ENCODE measurements at regions not wholly inside any gene's neighbourhood (a gene's known extent, or its start where the extent isn't known, plus 50 kb on each side); places are given as distances from the start of the nearest gene placed in this dataset.

DNA sequence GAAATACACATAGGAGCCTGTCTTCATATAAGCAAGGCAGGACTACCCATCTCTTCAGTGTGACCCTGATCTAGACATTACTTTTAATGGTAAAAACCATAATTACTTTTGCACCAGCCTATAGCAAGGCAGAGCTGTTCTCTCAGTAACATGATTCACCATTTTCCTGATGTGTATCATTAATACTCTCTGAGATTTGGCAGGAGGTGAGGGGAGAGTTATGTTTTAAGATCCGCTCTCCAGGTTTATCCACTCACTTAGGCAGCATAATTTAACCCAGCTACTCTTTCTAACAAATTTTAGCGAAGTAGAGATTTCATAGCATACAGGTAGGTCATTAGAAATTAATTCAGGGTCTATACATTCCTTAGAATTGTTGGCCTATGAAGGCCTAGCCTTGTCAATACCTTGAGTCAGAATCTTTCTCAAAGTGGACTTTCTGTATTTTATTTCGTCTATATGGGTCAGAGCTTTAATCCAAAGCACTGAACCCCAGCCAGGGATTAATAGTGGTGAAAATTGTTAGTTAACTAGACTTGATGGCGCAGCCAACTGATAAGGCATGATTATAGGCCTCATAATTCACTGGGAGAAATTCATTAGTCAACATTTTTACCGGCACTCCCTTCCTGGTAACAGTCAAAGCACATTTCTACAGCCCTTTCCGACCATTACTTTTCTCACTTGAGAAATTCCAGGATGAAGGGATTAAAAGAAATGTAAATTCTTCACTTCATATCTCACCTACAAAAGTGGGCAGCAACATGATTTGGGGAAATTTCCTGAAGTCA, 955.1 kb downstream of the DIAPH3 start:
- H3K4me1 ChIP-seq (ENCODE audit: insufficient read depth, insufficient read length), result no peaks in the 10 kb centered on the region
- DNase-seq (ENCODE audit: low read depth, low spot score), result no peak
- H3K27me3 ChIP-seq (ENCODE audit: insufficient read depth, insufficient read length), result no peaks in the 10 kb centered on the region
- TF ChIP-seq ZNF274 (IDR thresholded peaks at IDR 0.05; ENCODE audit: low read depth, low read length) (no peak), YY1 (IDR thresholded peaks at IDR 0.05; ENCODE audit: insufficient read depth, insufficient read length) (no peak), SUZ12 (IDR thresholded peaks at IDR 0.05; ENCODE audit: extremely low read depth, insufficient read depth, insufficient read length) (no peak)
- no peak overlapping the region for H3K4me3 ChIP-seq (ENCODE audit: insufficient read length, low read depth)
- no peaks in the 10 kb centered on the region for H3K36me3 ChIP-seq (ENCODE audit: insufficient read depth, insufficient read length, low read length)
- H3K9ac ChIP-seq (ENCODE audit: insufficient read length, low read depth), result no peak overlapping the region
- no peaks in the 10 kb centered on the region for H3K9me3 ChIP-seq (ENCODE audit: insufficient read depth, low read length)

DNA sequence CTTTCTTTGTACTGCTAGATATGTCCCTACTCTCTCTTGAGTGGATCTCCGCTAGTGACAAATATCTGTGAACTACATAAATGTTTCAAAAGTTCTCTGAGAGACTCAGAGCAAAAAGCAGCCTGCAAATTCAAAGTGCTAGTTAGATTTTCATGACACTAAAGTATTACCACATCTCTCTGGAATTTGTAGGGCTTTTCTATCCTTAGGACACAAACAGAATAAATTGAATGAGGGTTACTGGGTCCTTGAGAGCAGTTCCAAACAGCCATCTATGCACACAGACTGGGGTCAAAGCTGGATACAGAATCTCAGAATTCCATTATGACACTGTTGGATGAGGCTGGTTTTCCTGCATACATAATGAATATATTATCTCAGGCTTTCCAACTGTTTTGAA, 953.2 kb downstream of the DIAPH3 start:
- Histone ChIP-seq H3K36me3 (ENCODE audit: insufficient read depth, insufficient read length, low read length) (no peaks in the 10 kb centered on the region), H3K4me1 (ENCODE audit: insufficient read depth, insufficient read length) (no peaks in the 10 kb centered on the region), H3K27me3 (ENCODE audit: insufficient read depth, insufficient read length) (no peaks in the 10 kb centered on the region), H3K4me3 (ENCODE audit: insufficient read length, low read depth) (no peak overlapping the region), H3K9ac (ENCODE audit: insufficient read length, low read depth) (no peak overlapping the region), H3K9me3 (ENCODE audit: insufficient read depth, low read length) (no peaks in the 10 kb centered on the region)
- TF ChIP-seq YY1 (IDR thresholded peaks at IDR 0.05; ENCODE audit: insufficient read depth, insufficient read length) (no peak), ZNF274 (IDR thresholded peaks at IDR 0.05; ENCODE audit: low read depth, low read length) (no peak), SUZ12 (IDR thresholded peaks at IDR 0.05; ENCODE audit: extremely low read depth, insufficient read depth, insufficient read length) (no peak)
- no peak for DNase-seq (ENCODE audit: low read depth, low spot score)

- Histone ChIP-seq H3K9ac (ENCODE audit: insufficient read length, low read depth) (no peak overlapping the region), H3K9me3 (ENCODE audit: insufficient read depth, low read length) (no peaks in the 10 kb centered on the region), H3K4me1 (ENCODE audit: insufficient read depth, insufficient read length) (no peaks in the 10 kb centered on the region), H3K4me3 (ENCODE audit: insufficient read length, low read depth) (no peak overlapping the region), H3K36me3 (ENCODE audit: insufficient read depth, insufficient read length, low read length) (no peaks in the 10 kb centered on the region), H3K27me3 (ENCODE audit: insufficient read depth, insufficient read length) (no peaks in the 10 kb centered on the region)
- DNase-seq (ENCODE audit: low read depth, low spot score), result no peak
- TF ChIP-seq YY1 (IDR thresholded peaks at IDR 0.05; ENCODE audit: insufficient read depth, insufficient read length) (no peak), SUZ12 (IDR thresholded peaks at IDR 0.05; ENCODE audit: extremely low read depth, insufficient read depth, insufficient read length) (no peak), ZNF274 (IDR thresholded peaks at IDR 0.05; ENCODE audit: low read depth, low read length) (no peak)
These were observed 952.1 kb downstream of the DIAPH3 start for GRCh38 chr13:59211606-59212005.

DNA sequence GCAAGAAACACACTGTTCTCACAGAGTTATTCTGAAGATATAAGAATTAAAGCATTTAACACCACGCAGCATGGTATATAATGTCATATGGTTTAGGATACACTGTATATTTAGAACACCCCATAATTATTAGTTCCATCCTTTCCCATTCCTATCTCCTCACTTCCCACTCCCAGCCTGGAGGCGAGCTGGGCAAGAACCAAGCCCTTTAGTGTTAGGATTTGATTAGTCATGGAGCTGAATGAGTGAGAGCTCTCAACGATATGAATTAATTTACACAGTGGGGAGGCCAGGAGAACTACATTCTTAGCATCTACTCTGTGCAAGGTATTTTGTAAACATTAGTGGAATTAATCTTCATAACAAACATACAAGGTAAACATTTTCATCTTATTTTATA, 934.3 kb downstream of the DIAPH3 start:
- no peak for DNase-seq (ENCODE audit: low read depth, low spot score)
- TF ChIP-seq YY1 (IDR thresholded peaks at IDR 0.05; ENCODE audit: insufficient read depth, insufficient read length) (no peak), SUZ12 (IDR thresholded peaks at IDR 0.05; ENCODE audit: extremely low read depth, insufficient read depth, insufficient read length) (no peak), ZNF274 (IDR thresholded peaks at IDR 0.05; ENCODE audit: low read depth, low read length) (no peak)

DNA sequence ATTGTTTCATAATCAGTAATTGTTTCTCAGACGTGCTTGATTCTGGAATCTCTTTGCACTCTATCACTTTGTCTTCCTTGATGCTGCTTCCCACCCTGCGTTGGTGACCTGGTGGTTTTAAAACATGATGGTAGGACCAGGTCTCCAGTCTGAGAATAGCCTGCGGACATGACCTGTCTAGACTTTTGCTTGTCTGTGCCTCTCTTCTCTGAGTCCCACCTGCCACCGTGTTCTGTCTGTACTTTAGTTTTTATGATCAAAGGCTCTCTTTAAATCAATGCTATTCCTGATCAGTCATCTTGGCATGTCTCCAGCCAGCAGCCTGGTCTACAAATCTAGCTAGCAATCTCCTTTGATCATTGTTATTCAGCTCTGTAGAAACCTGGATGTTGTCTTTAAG, 933.9 kb downstream of the DIAPH3 start:
- no peaks in the 10 kb centered on the region for H3K4me1 ChIP-seq (ENCODE audit: insufficient read depth, insufficient read length)
- H3K9me3 ChIP-seq (ENCODE audit: insufficient read depth, low read length), result no peaks in the 10 kb centered on the region
- no peaks in the 10 kb centered on the region for H3K36me3 ChIP-seq (ENCODE audit: insufficient read depth, insufficient read length, low read length)
- H3K9ac ChIP-seq (ENCODE audit: insufficient read length, low read depth), result no peak overlapping the region
- no peak for DNase-seq (ENCODE audit: low read depth, low spot score)
- TF ChIP-seq ZNF274 (IDR thresholded peaks at IDR 0.05; ENCODE audit: low read depth, low read length) (no peak), SUZ12 (IDR thresholded peaks at IDR 0.05; ENCODE audit: extremely low read depth, insufficient read depth, insufficient read length) (no peak), YY1 (IDR thresholded peaks at IDR 0.05; ENCODE audit: insufficient read depth, insufficient read length) (no peak)
- no peak overlapping the region for H3K4me3 ChIP-seq (ENCODE audit: insufficient read length, low read depth)
- H3K27me3 ChIP-seq (ENCODE audit: insufficient read depth, insufficient read length), result no peaks in the 10 kb centered on the region

More for the DNA sequence above, 934.3 kb downstream of the DIAPH3 start:
- Histone ChIP-seq H3K4me1 (ENCODE audit: insufficient read depth, insufficient read length) (no peaks in the 10 kb centered on the region), H3K36me3 (ENCODE audit: insufficient read depth, insufficient read length, low read length) (no peaks in the 10 kb centered on the region), H3K27me3 (ENCODE audit: insufficient read depth, insufficient read length) (no peaks in the 10 kb centered on the region), H3K4me3 (ENCODE audit: insufficient read length, low read depth) (no peak overlapping the region), H3K9ac (ENCODE audit: insufficient read length, low read depth) (no peak overlapping the region), H3K9me3 (ENCODE audit: insufficient read depth, low read length) (no peaks in the 10 kb centered on the region)

- no peak for TF ChIP-seq SUZ12 (IDR thresholded peaks at IDR 0.05; ENCODE audit: extremely low read depth, insufficient read depth, insufficient read length)
- TF ChIP-seq YY1 (IDR thresholded peaks at IDR 0.05; ENCODE audit: insufficient read depth, insufficient read length), result no peak
- TF ChIP-seq ZNF274 (IDR thresholded peaks at IDR 0.05; ENCODE audit: low read depth, low read length), result no peak
- DNase-seq (ENCODE audit: low read depth, low spot score), result no peak
- no peak overlapping the region for H3K4me3 ChIP-seq (ENCODE audit: insufficient read length, low read depth)
These were observed 933.1 kb downstream of the DIAPH3 start for GRCh38 chr13:59230484-59231264.

DNA sequence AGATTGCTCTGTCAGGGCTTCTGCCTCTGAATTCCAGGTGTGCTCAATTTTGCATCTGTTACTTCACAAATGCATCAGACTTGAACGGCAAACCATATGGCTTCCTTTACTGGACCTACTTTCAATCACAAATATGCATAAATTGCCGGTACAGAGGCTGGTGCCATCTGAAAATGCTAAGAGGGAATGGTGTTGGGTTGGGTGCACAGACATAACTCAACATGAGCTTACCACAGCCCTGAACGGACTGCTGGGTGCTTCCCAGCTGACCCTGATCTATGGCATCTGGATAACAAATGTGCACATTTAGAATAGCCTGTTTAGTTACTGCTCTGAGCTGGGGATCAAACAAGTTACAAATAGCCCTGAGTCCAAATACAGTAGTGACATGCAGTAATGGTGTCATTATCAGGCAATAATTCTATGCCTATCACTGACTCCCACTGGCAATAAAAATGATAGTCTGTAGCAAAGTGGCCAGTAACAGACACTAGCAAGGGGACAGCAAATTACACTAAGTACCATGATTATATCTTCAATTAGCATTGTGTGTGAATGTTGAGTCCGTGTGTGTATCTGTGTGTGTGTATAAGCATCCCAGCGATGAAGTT, 927.3 kb downstream of the DIAPH3 start:
- no peaks in the 10 kb centered on the region for H3K4me1 ChIP-seq (ENCODE audit: insufficient read depth, insufficient read length)
- no peak overlapping the region for H3K4me3 ChIP-seq (ENCODE audit: insufficient read length, low read depth)
- no peak for DNase-seq (ENCODE audit: low read depth, low spot score)
- no peaks in the 10 kb centered on the region for H3K36me3 ChIP-seq (ENCODE audit: insufficient read depth, insufficient read length, low read length)
- TF ChIP-seq YY1 (IDR thresholded peaks at IDR 0.05; ENCODE audit: insufficient read depth, insufficient read length) (no peak), ZNF274 (IDR thresholded peaks at IDR 0.05; ENCODE audit: low read depth, low read length) (no peak)
- no peaks in the 10 kb centered on the region for H3K27me3 ChIP-seq (ENCODE audit: insufficient read depth, insufficient read length)
- no peaks in the 10 kb centered on the region for H3K9me3 ChIP-seq (ENCODE audit: insufficient read depth, low read length)
- no peak overlapping the region for H3K9ac ChIP-seq (ENCODE audit: insufficient read length, low read depth)

More at GRCh38 chr13:59230484-59231264, 933.1 kb downstream of the DIAPH3 start:
- Histone ChIP-seq H3K4me1 (ENCODE audit: insufficient read depth, insufficient read length) (no peaks in the 10 kb centered on the region), H3K27me3 (ENCODE audit: insufficient read depth, insufficient read length) (no peaks in the 10 kb centered on the region), H3K9me3 (ENCODE audit: insufficient read depth, low read length) (no peaks in the 10 kb centered on the region), H3K36me3 (ENCODE audit: insufficient read depth, insufficient read length, low read length) (no peaks in the 10 kb centered on the region), H3K9ac (ENCODE audit: insufficient read length, low read depth) (no peak overlapping the region)

Measured in NT2/D1 (cell line).